IPS-20b (cell line): ENCODE measurements at regions not wholly inside any gene's neighbourhood (a gene's known extent, or its start where the extent isn't known, plus 50 kb on each side); places are given as distances from the start of the nearest gene placed in this dataset.

Source experiments
- H3K27ac ChIP-seq: one replicate; pipeline ENCODE4 v1.5.1; 2013; ENCODE audit warnings: low read length
- H3K27me3 ChIP-seq: 2 replicates; pipeline ENCODE4 v1.6.1; 2013; ENCODE audit warnings: mild to moderate bottlenecking, low read length, inconsistent platforms; ENCODE audit not compliant: insufficient read depth
- H3K36me3 ChIP-seq: 2 replicates; pipeline ENCODE4 v1.6.1; 2013; ENCODE audit warnings: low read depth, mild to moderate bottlenecking, inconsistent platforms, low read length, moderate library complexity; ENCODE audit not compliant: insufficient read depth
- H3K4me1 ChIP-seq: 2 replicates; pipeline ENCODE4 v1.6.1; 2013; ENCODE audit warnings: mild to moderate bottlenecking, control low read depth, inconsistent platforms, low read length, moderate library complexity; ENCODE audit not compliant: insufficient read depth
- H3K4me3 ChIP-seq: 2 replicates; pipeline ENCODE4 v1.5.1; 2013; ENCODE audit warnings: mild to moderate bottlenecking, low read length, inconsistent platforms
- H3K9ac ChIP-seq: 2 replicates; pipeline ENCODE4 v1.6.1; 2013; ENCODE audit warnings: low read depth, mild to moderate bottlenecking, inconsistent platforms, low read length, moderate library complexity
- H3K9me3 ChIP-seq: 2 replicates; pipeline ENCODE4 v1.6.1; 2013; ENCODE audit warnings: mild to moderate bottlenecking, low read depth, low read length, inconsistent platforms; ENCODE audit not compliant: insufficient read depth

DNA sequence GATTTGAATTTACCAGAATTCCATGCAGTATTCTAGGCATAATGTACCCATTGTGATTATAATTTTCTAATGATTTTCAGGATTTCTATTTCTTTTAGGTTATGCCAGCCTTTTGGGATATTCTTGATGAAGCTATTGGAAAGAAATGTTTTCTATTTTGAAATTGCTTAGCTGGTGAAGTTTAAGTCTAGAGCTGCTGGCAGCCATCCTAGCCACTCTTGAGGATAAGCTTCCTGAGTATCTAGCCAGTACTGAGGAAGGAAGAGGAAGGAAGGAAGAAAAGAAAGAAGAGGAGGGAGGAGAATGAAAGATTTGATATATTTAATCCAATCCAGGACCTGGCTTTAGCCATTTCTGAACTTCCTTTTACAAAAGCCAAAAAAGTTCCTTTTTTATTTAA lies 142.1 kb upstream of the DAB2 start:
- Histone ChIP-seq H3K27ac (no peak overlapping the region), H3K9me3 (no peaks in the 10 kb centered on the region), H3K4me3 (no peak overlapping the region), H3K36me3 (no peaks in the 10 kb centered on the region), H3K9ac (no peak overlapping the region), H3K4me1 (no peaks in the 10 kb centered on the region), H3K27me3 (no peaks in the 10 kb centered on the region)

DNA sequence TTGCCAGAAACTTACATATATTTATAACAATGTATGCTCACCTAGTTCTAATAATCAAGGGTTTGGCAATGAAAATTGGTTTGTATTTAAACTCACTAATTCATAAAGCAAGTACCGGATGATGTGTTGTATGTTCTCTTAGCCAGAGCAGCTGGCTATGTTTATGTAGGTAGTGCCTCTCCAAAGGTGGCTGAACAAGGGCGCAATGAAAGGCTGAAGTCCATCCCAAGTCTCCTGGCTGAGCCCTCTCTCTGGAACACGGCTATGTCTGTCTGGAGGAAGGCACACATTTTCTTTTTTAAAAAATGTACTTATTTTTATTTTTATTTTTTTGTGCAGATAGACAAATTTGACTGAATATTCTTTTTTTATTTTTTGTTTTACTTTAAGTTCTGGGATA lies 141.2 kb upstream of the DAB2 start:
- H3K4me3 ChIP-seq: no peak overlapping the region
- H3K27me3 ChIP-seq: no peaks in the 10 kb centered on the region
- H3K4me1 ChIP-seq: no peaks in the 10 kb centered on the region
- no peaks in the 10 kb centered on the region for H3K36me3 ChIP-seq
- no peak overlapping the region for H3K9ac ChIP-seq
- H3K9me3 ChIP-seq: no peaks in the 10 kb centered on the region
- no peak overlapping the region for H3K27ac ChIP-seq

- no peaks in the 10 kb centered on the region for H3K4me1 ChIP-seq
- no peak overlapping the region for H3K9ac ChIP-seq
- H3K4me3 ChIP-seq: no peak overlapping the region
- H3K27ac ChIP-seq: no peak overlapping the region
- H3K27me3 ChIP-seq: no peaks in the 10 kb centered on the region
- H3K36me3 ChIP-seq: no peaks in the 10 kb centered on the region
- no peaks in the 10 kb centered on the region for H3K9me3 ChIP-seq
Measured at GRCh38 chr5:39561421-39561820, 136.6 kb upstream of the DAB2 start.

DNA sequence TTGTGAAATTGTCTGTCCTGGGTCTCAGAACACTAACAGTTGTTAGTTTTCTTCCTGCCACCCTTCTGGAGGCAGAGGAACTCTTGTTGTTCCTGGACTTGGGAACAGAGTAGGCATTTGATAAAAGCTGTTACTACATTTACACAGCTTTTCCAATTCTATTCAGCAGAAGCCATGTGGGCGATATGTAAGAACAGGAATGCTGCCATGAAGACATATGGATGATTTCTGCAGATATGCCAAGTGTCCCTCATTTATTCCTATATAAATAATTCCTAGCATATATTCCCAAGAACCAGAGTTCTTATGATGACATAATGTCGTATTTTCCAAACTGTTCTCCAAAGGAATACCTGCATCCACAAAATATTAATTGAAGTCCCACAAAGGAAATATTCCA lies 135.9 kb upstream of the DAB2 start:
- no peaks in the 10 kb centered on the region for H3K27me3 ChIP-seq
- H3K27ac ChIP-seq: no peak overlapping the region
- no peaks in the 10 kb centered on the region for H3K9me3 ChIP-seq
- no peak overlapping the region for H3K4me3 ChIP-seq
- H3K36me3 ChIP-seq: no peaks in the 10 kb centered on the region
- no peaks in the 10 kb centered on the region for H3K4me1 ChIP-seq
- no peak overlapping the region for H3K9ac ChIP-seq

DNA sequence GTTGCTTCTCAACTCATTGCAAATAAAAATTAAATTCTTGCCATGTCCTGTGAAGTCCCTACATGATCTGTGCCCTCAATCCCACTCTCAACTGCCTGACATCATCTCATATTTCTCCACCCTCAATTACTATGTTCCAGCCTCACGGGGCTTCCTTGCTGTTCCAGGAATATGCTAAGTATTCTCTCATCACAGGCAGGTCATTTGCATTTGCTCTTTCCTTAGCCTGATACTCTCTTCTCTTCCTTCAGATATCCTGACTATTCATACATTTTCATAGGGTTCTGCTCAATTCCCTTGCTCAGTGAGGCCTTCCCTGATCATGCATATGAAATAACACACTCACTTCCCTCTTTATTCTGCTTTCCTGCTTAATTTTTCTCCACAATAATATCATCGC lies 135.1 kb upstream of the DAB2 start:
- Histone ChIP-seq H3K9me3 (no peaks in the 10 kb centered on the region), H3K27me3 (no peaks in the 10 kb centered on the region), H3K9ac (no peak overlapping the region), H3K4me3 (no peak overlapping the region), H3K4me1 (no peaks in the 10 kb centered on the region), H3K36me3 (no peaks in the 10 kb centered on the region), H3K27ac (no peak overlapping the region)

GRCh38 chr5:39558541-39558940 lies 133.8 kb upstream of the DAB2 start:
- no peaks in the 10 kb centered on the region for H3K27me3 ChIP-seq
- H3K27ac ChIP-seq: no peak overlapping the region
- H3K9me3 ChIP-seq: no peaks in the 10 kb centered on the region
- no peak overlapping the region for H3K9ac ChIP-seq
- H3K4me3 ChIP-seq: no peak overlapping the region
- no peaks in the 10 kb centered on the region for H3K36me3 ChIP-seq
- H3K4me1 ChIP-seq: no peaks in the 10 kb centered on the region

- Histone ChIP-seq H3K27ac (no peak overlapping the region), H3K36me3 (no peaks in the 10 kb centered on the region), H3K9me3 (no peaks in the 10 kb centered on the region)
Measured at GRCh38 chr5:39555788-39556187, 131.0 kb upstream of the DAB2 start.

GRCh38 chr5:39547553-39548154 lies 122.9 kb upstream of the DAB2 start:
- Histone ChIP-seq H3K9ac (no peak overlapping the region), H3K4me1 (no peaks in the 10 kb centered on the region), H3K27me3 (no peaks in the 10 kb centered on the region), H3K9me3 (no peaks in the 10 kb centered on the region), H3K4me3 (no peak overlapping the region), H3K27ac (no peak overlapping the region), H3K36me3 (no peaks in the 10 kb centered on the region)

More at GRCh38 chr5:39555788-39556187, 131.0 kb upstream of the DAB2 start:
- H3K9ac ChIP-seq: no peak overlapping the region
- H3K4me3 ChIP-seq: no peak overlapping the region
- H3K27me3 ChIP-seq: no peaks in the 10 kb centered on the region
- no peaks in the 10 kb centered on the region for H3K4me1 ChIP-seq

DNA sequence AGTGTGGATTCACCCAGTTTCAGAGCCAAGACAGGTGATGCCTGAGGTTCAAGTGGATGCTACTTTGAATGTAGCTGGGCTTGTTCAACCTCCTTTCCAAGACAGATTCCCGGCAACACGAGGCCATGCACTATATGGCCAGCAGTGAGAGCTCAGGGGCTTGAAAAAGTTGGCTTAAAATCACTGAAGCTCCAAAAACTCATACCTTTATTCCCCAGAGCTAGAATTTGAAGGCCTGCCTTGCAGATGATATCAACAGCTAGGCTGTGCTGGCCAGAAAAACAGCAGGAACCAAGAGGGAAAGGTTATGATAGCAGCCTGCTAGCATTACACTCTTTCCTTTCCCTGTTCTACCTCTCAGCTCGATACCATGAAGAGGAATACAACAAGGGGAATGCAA lies 120.2 kb upstream of the DAB2 start:
- no peak overlapping the region for H3K9ac ChIP-seq
- no peaks in the 10 kb centered on the region for H3K9me3 ChIP-seq
- no peak overlapping the region for H3K27ac ChIP-seq
- H3K36me3 ChIP-seq: no peaks in the 10 kb centered on the region
- no peaks in the 10 kb centered on the region for H3K4me1 ChIP-seq
- no peaks in the 10 kb centered on the region for H3K27me3 ChIP-seq
- no peak overlapping the region for H3K4me3 ChIP-seq

DNA sequence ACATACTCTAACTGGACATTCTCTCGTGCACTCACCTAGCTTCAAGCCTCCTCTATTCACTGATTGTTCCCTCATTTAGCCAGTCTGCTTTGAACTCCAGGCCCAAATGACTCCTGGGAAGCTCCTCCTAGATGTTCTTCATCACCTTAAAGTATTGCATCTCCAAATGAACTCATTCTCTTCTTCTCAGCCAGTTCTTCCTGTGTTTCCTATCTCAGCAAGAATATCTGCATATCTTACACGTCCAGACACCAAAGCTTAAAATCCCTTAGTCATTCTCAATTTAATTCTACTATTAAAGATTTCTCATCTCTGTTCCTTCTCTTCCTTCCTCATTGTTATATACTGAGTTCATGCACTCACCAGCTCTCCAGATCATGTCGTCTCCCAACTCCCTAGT lies 118.6 kb upstream of the DAB2 start:
- no peaks in the 10 kb centered on the region for H3K36me3 ChIP-seq
- no peaks in the 10 kb centered on the region for H3K27me3 ChIP-seq
- no peak overlapping the region for H3K4me3 ChIP-seq
- H3K4me1 ChIP-seq: no peaks in the 10 kb centered on the region
- H3K9me3 ChIP-seq: no peaks in the 10 kb centered on the region
- no peak overlapping the region for H3K9ac ChIP-seq
- no peak overlapping the region for H3K27ac ChIP-seq

DNA sequence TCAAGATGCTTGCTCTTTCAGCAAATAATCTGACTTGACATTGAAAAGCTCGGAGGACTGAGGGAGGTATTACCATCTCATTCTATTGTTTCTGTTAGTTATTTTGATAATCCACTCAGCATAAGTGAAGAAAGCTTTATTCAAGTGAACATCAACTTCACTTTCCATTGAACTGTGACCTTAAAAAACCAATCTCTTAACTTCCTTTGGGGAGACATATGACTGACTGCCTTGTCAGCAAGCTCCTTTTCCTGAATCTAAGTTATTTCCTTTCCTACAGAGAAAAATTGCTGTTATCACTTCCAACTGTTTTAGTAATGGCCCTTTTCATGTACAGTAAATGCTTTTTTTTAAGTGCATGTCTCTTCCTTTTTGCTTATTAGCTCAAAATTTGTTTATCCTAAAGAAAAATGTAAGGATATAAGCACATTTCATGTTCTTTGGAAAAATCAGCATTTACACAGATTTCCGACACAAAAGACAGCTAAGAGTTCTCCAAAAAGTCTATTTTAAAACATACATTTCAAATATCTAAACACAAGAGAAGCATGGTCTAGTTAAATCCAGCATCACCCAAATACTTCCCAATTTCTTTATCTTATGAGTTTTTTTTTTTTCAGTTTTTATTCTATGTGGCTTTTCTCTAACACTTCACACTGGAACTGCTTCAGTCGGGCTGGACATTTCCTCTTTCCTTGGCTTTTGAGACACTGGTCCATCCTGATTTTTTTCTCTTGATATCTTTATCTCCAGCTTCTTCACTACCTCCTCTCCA lies 117.9 kb upstream of the DAB2 start:
- Histone ChIP-seq H3K36me3 (no peaks in the 10 kb centered on the region), H3K27ac (no peak overlapping the region), H3K27me3 (no peaks in the 10 kb centered on the region), H3K9me3 (no peaks in the 10 kb centered on the region), H3K4me1 (no peaks in the 10 kb centered on the region), H3K9ac (no peak overlapping the region), H3K4me3 (no peak overlapping the region)

DNA sequence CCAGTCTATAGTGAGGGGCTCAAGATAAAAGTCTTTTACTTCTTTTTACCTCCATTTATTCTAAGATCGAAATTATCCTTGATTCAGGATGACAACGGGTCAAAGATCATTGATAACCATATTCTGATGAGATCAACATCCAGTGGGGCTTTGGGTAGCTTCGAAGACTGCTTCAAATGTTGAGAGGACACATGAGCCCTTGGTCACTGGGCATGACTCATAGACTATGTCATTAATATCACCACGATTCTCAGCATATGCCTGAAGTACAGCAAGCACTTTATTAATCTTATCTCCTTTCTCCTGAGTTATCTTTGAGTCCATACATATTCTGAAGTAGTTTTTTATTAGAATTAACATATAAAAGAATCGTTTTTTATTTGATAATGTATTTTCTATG lies 117.1 kb upstream of the DAB2 start:
- no peaks in the 10 kb centered on the region for H3K4me1 ChIP-seq
- H3K9ac ChIP-seq: no peak overlapping the region
- H3K27ac ChIP-seq: no peak overlapping the region
- H3K27me3 ChIP-seq: no peaks in the 10 kb centered on the region
- no peaks in the 10 kb centered on the region for H3K9me3 ChIP-seq
- H3K36me3 ChIP-seq: no peaks in the 10 kb centered on the region
- no peak overlapping the region for H3K4me3 ChIP-seq
